Hematopoietic multipotent progenitor cell treated with erythropoietin and hydrocortisone succinate and interleukin-3 and kit ligand, for 15 days (in vitro differentiated cells): ENCODE measurements at regions not wholly inside any gene's neighbourhood (a gene's known extent, or its start where the extent isn't known, plus 50 kb on each side); places are given as distances from the start of the nearest gene placed in this dataset.
"Not testable (repeated sequence)": the region's sequence is repeated elsewhere in the genome, so short reads cannot be mapped to it uniquely, and the experiment has no call there.

ENCODE experiments used
- DNase-seq: peaks from one replicate; pipeline ENCODE4 v3.0.0-alpha.2; 2015; ENCODE audit warnings: low spot score

- DNase-seq = not testable (repeated sequence)
Measured at GRCh38 chr7:65621580-65622201, 248.0 kb downstream of the ZNF92 start.

GRCh38 chr7:65631236-65631635 lies 241.6 kb upstream of the VKORC1L1 start:
- not testable (repeated sequence) for DNase-seq

GRCh38 chr7:65633587-65634404 lies 239.1 kb upstream of the VKORC1L1 start:
- not testable (repeated sequence) for DNase-seq

GRCh38 chr7:65638918-65639317 lies 234.0 kb upstream of the VKORC1L1 start:
- not testable (repeated sequence) for DNase-seq

GRCh38 chr7:65639717-65640116 lies 233.2 kb upstream of the VKORC1L1 start:
- not testable (repeated sequence) for DNase-seq

GRCh38 chr7:65643498-65643897 lies 229.4 kb upstream of the VKORC1L1 start:
- not testable (repeated sequence) for DNase-seq

GRCh38 chr7:65647153-65647964 lies 225.5 kb upstream of the VKORC1L1 start:
- not testable (repeated sequence) for DNase-seq

GRCh38 chr7:65651174-65651573 lies 221.7 kb upstream of the VKORC1L1 start:
- not testable (repeated sequence) for DNase-seq

GRCh38 chr7:65651826-65652592 lies 220.9 kb upstream of the VKORC1L1 start:
- DNase-seq = not testable (repeated sequence)

- DNase-seq = not testable (repeated sequence)
Measured at GRCh38 chr7:65652669-65653068, 220.2 kb upstream of the VKORC1L1 start.

- DNase-seq = not testable (repeated sequence)
Measured at GRCh38 chr7:65656494-65657188, 216.2 kb upstream of the VKORC1L1 start.

- DNase-seq = not testable (repeated sequence)
Measured at GRCh38 chr7:65683362-65683761, 189.5 kb upstream of the VKORC1L1 start.

- DNase-seq = not testable (repeated sequence)
Measured at GRCh38 chr7:65699026-65699714, 173.7 kb upstream of the VKORC1L1 start.

GRCh38 chr7:65699715-65700356 lies 173.0 kb upstream of the VKORC1L1 start:
- DNase-seq = not testable (repeated sequence)

- not testable (repeated sequence) for DNase-seq
Measured at GRCh38 chr7:65719123-65719798, 153.6 kb upstream of the VKORC1L1 start.

GRCh38 chr7:65722361-65722792 lies 150.5 kb upstream of the VKORC1L1 start:
- peak; percentile 69 for DNase-seq

- DNase-seq = not testable (repeated sequence)
Measured at GRCh38 chr7:65727182-65727581, 145.7 kb upstream of the VKORC1L1 start.

GRCh38 chr7:65731129-65731528 lies 141.7 kb upstream of the VKORC1L1 start:
- no peak for DNase-seq

GRCh38 chr7:65731562-65732035 lies 141.3 kb upstream of the VKORC1L1 start:
- no peak for DNase-seq
